ENCODE measurements at regions not wholly inside any gene's neighbourhood (a gene's known extent, or its start where the extent isn't known, plus 50 kb on each side); places are given as distances from the start of the nearest gene placed in this dataset.

- H3K4me1 ChIP-seq, result no peaks in the 10 kb centered on the region
- no peaks in the 10 kb centered on the region for H3K36me3 ChIP-seq
- H3K4me3 ChIP-seq, result no peak overlapping the region
- no peak overlapping the region for H3K27ac ChIP-seq (replicated peaks)
- DNase-seq, result no peak
- no peak for TF ChIP-seq CTCF (IDR thresholded peaks at IDR 0.05; ENCODE audit: borderline replicate concordance)
- H3K9me3 ChIP-seq (replicated peaks), result no peaks in the 10 kb centered on the region
- no peaks in the 10 kb centered on the region for H3K27me3 ChIP-seq (ENCODE audit: low read depth)
- intact Hi-C loops (cut with micrococcal nuclease), result no loop called here
These were observed 86.4 kb upstream of the CDH6 start for GRCh38 chr5:31107091-31107518.

GRCh38 chr5:31106691-31107090, 86.8 kb upstream of the CDH6 start:
- intact Hi-C loops (cut with micrococcal nuclease), result no loop called here

DNA sequence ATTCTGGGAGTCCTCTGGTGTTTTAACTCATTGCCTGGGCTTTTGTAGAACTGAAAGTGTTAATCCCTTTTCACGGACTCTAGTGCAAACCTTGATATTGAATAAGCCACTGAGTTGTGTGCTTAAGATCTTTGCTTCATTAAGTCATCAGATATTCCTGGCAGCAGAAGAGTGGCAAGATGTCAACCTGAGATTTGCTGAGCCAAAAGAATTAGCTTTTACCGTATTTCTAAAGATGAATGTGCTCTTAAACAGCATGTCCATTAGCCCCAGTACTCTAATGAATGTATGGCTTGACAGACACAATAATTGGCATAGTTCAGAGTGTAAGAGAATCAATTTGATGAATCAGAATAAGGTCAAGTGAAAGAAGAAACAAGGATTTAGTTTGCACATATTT, 87.2 kb upstream of the CDH6 start:
- no peak for TF ChIP-seq CTCF (IDR thresholded peaks at IDR 0.05; ENCODE audit: borderline replicate concordance)
- no peak for DNase-seq
- H3K4me1 ChIP-seq, result no peaks in the 10 kb centered on the region
- no peaks in the 10 kb centered on the region for H3K9me3 ChIP-seq (replicated peaks)
- no peaks in the 10 kb centered on the region for H3K36me3 ChIP-seq
- no peak overlapping the region for H3K27ac ChIP-seq (replicated peaks)
- H3K27me3 ChIP-seq (ENCODE audit: low read depth), result no peaks in the 10 kb centered on the region
- intact Hi-C loops (cut with micrococcal nuclease), result no loop called here
- no peak overlapping the region for H3K4me3 ChIP-seq

More at GRCh38 chr5:31106691-31107090, 86.8 kb upstream of the CDH6 start:
- Histone ChIP-seq H3K36me3 (no peaks in the 10 kb centered on the region), H3K4me3 (no peak overlapping the region), H3K9me3 (replicated peaks) (no peaks in the 10 kb centered on the region), H3K27me3 (ENCODE audit: low read depth) (no peaks in the 10 kb centered on the region), H3K27ac (replicated peaks) (no peak overlapping the region), H3K4me1 (no peaks in the 10 kb centered on the region)
- no peak for DNase-seq
- no peak for TF ChIP-seq CTCF (IDR thresholded peaks at IDR 0.05; ENCODE audit: borderline replicate concordance)

GRCh38 chr5:31104775-31105174, 88.7 kb upstream of the CDH6 start:
- DNase-seq, result no peak
- Histone ChIP-seq H3K27ac (replicated peaks) (no peak overlapping the region), H3K27me3 (ENCODE audit: low read depth) (no peaks in the 10 kb centered on the region), H3K9me3 (replicated peaks) (no peaks in the 10 kb centered on the region), H3K4me1 (no peaks in the 10 kb centered on the region), H3K4me3 (no peak overlapping the region), H3K36me3 (no peaks in the 10 kb centered on the region)
- intact Hi-C loops (cut with micrococcal nuclease), result no loop called here
- no peak for TF ChIP-seq CTCF (IDR thresholded peaks at IDR 0.05; ENCODE audit: borderline replicate concordance)

DNA sequence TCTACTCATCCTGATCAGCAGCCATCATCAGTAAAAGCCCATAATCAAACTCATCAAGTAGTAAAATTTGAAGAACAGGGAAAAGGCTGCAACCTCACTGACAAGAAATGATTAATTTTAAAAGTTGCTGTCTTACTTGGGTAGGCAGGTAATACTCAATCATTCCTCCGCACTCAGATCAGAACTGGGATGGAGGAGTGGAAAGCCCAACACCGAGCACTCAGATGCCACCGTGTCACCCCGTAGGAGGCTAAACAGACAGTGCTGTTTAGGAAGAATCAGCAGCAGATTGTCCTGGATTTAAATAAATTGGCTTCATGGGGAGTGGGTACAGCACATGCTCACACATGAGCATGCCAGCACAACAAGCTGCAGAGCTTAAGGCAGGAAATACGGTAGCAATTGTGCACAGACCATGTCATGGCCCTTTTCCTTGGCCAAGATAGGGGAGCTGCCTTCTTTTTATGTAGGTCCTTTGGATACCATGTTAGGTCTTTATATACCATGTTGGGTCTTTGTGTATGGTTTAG, 92.6 kb upstream of the CDH6 start:
- H3K4me3 ChIP-seq, result no peak overlapping the region
- no peaks in the 10 kb centered on the region for H3K27me3 ChIP-seq (ENCODE audit: low read depth)
- no peaks in the 10 kb centered on the region for H3K9me3 ChIP-seq (replicated peaks)
- no peak for TF ChIP-seq CTCF (IDR thresholded peaks at IDR 0.05; ENCODE audit: borderline replicate concordance)
- DNase-seq, result no peak
- intact Hi-C loops (cut with micrococcal nuclease), result no loop called here
- peaks cover 11% of the 10 kb centered on the region for H3K4me1 ChIP-seq
- H3K27ac ChIP-seq (replicated peaks), result no peak overlapping the region
- no peaks in the 10 kb centered on the region for H3K36me3 ChIP-seq

All from left ventricle myocardium inferior (tissue), 1 donor.